ENCODE measurements at regions not wholly inside any gene's neighbourhood (a gene's known extent, or its start where the extent isn't known, plus 50 kb on each side); places are given as distances from the start of the nearest gene placed in this dataset.

DNA sequence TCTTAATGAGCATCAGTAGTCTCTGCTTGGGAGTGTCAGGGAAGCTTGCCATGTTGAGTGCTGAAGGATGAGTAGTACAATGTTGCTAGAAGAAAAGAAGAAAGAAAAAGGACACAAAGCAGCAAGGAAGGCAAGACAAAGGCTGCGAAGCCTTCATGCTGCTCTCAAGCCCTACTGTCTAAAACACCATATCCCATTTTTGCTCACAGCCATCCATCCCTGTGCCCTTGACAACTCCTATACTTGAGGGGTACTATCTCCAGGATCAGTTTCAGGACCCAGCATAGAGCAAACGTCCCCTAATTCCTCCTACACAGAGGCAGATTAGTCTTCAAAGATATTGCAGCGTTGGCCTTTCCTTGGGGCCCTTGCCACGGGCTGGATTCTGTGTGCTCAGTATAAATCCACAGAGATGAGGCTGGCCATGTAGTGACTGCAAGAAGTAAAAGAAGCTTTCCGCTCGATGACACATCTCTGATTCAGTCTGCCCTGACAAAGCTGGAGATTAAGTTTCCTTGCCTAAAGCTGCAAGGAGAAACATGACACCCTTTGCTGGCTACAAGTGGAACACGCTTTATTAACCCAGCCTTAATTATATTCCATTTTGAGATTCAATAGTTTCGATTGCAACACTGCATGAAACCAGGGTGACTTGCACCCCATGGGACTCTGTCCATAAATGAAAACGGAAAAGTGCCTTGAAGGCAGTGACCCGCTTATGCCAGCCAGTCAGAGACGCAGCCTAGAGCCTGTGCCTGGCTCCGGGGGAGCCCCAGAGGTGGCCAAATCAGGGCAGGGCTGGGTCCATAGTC is 304.6 kb downstream of the ACTL7B start:
- Mint-ChIP-seq H3K9me3 (ENCODE audit: unreplicated experiment) (no peaks in the 10 kb centered on the region), H3K27me3 (ENCODE audit: low read depth, unreplicated experiment) (no peaks in the 10 kb centered on the region), H3K36me3 (ENCODE audit: low read depth, unreplicated experiment) (no peaks in the 10 kb centered on the region), H3K27ac (ENCODE audit: unreplicated experiment) (no peak overlapping the region), H3K4me1 (ENCODE audit: low read depth, unreplicated experiment) (peaks cover 14% of the 10 kb centered on the region), H3K4me3 (ENCODE audit: unreplicated experiment) (no peak overlapping the region)
- Histone ChIP-seq H3K79me2 (ENCODE audit: insufficient read depth, low read length) (no peaks in the 10 kb centered on the region), H4K20me1 (ENCODE audit: insufficient read depth, low read length) (no peaks in the 10 kb centered on the region), H3K4me1 (ENCODE audit: insufficient read depth, low read length) (peaks cover 16% of the 10 kb centered on the region), H2AFZ (ENCODE audit: low read depth, low read length) (peak overlapping the region; percentile 36), H3K27me3 (ENCODE audit: insufficient read depth, low read length) (no peaks in the 10 kb centered on the region), H3K9me3 (ENCODE audit: insufficient read depth, low read depth, low read length) (no peaks in the 10 kb centered on the region), H3K9ac (ENCODE audit: low read length) (no peak overlapping the region), H3K36me3 (ENCODE audit: insufficient read depth, low read length) (no peaks in the 10 kb centered on the region), H3K4me2 (ENCODE audit: low read length) (peak overlapping the region; percentile 72), H3K4me3 (ENCODE audit: insufficient read depth, low read depth, low read length) (no peak overlapping the region), H3K27ac (ENCODE audit: low read depth, low read length) (peak overlapping the region; percentile 23)
- DNase-seq (ENCODE audit: low read depth) (peak; percentile 94), FAIRE-seq (peak; percentile 97)
- no peak for TF ChIP-seq EZH2 (IDR thresholded peaks at IDR 0.05; ENCODE audit: insufficient read depth, low read length)
- TF ChIP-seq, protein P1, sequence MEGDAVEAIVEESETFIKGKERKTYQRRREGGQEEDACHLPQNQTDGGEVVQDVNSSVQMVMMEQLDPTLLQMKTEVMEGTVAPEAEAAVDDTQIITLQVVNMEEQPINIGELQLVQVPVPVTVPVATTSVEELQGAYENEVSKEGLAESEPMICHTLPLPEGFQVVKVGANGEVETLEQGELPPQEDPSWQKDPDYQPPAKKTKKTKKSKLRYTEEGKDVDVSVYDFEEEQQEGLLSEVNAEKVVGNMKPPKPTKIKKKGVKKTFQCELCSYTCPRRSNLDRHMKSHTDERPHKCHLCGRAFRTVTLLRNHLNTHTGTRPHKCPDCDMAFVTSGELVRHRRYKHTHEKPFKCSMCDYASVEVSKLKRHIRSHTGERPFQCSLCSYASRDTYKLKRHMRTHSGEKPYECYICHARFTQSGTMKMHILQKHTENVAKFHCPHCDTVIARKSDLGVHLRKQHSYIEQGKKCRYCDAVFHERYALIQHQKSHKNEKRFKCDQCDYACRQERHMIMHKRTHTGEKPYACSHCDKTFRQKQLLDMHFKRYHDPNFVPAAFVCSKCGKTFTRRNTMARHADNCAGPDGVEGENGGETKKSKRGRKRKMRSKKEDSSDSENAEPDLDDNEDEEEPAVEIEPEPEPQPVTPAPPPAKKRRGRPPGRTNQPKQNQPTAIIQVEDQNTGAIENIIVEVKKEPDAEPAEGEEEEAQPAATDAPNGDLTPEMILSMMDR (IDR thresholded peaks at IDR 0.05; ENCODE audit: insufficient read depth, low read depth, low read length), result no peak

DNA sequence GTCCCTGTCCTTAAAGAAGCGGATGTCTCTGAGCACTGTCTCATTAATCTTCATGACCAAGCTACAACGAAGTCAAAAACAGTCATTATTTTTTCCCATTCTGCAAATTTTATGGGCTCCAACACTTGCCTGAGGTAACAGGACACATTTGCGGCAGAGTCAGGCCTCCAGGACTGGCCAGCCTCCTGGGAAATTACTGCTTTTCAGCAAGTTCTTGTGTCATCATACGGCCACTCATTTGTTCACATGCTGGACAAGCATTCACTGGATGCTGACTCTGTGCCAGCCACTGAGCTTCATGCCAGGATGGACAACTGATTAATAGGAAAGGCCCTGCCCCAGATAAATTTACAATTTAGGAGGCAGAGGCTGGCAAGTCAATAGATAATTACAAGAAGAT is 305.7 kb downstream of the ACTL7B start:
- no peak overlapping the region for H3K27ac ChIP-seq (ENCODE audit: low read depth, low read length)
- H3K36me3 Mint-ChIP-seq (ENCODE audit: low read depth, unreplicated experiment), result no peaks in the 10 kb centered on the region
- H3K9me3 ChIP-seq (ENCODE audit: insufficient read depth, low read depth, low read length), result no peaks in the 10 kb centered on the region
- H3K36me3 ChIP-seq (ENCODE audit: insufficient read depth, low read length), result no peaks in the 10 kb centered on the region
- no peak for FAIRE-seq
- no peak overlapping the region for H2AFZ ChIP-seq (ENCODE audit: low read depth, low read length)
- H3K4me2 ChIP-seq (ENCODE audit: low read length), result no peak overlapping the region
- H4K20me1 ChIP-seq (ENCODE audit: insufficient read depth, low read length), result no peaks in the 10 kb centered on the region
- peaks cover 1% of the 10 kb centered on the region for H3K27me3 Mint-ChIP-seq (ENCODE audit: low read depth, unreplicated experiment)
- H3K9ac ChIP-seq (ENCODE audit: low read length), result no peak overlapping the region
- H3K27ac Mint-ChIP-seq (ENCODE audit: unreplicated experiment), result no peak overlapping the region
- H3K4me3 ChIP-seq (ENCODE audit: insufficient read depth, low read depth, low read length), result no peak overlapping the region
- peak; percentile 41 for DNase-seq (ENCODE audit: low read depth)
- H3K79me2 ChIP-seq (ENCODE audit: insufficient read depth, low read length), result no peaks in the 10 kb centered on the region
- H3K27me3 ChIP-seq (ENCODE audit: insufficient read depth, low read length), result no peaks in the 10 kb centered on the region
- TF ChIP-seq EZH2 (IDR thresholded peaks at IDR 0.05; ENCODE audit: insufficient read depth, low read length), result no peak
- TF ChIP-seq, protein P1 (IDR thresholded peaks at IDR 0.05; ENCODE audit: insufficient read depth, low read depth, low read length), result no peak
- H3K4me1 ChIP-seq (ENCODE audit: insufficient read depth, low read length), result peaks cover 16% of the 10 kb centered on the region
- no peak overlapping the region for H3K4me3 Mint-ChIP-seq (ENCODE audit: unreplicated experiment)
- peaks cover 17% of the 10 kb centered on the region for H3K4me1 Mint-ChIP-seq (ENCODE audit: low read depth, unreplicated experiment)
- H3K9me3 Mint-ChIP-seq (ENCODE audit: unreplicated experiment), result no peaks in the 10 kb centered on the region

DNA sequence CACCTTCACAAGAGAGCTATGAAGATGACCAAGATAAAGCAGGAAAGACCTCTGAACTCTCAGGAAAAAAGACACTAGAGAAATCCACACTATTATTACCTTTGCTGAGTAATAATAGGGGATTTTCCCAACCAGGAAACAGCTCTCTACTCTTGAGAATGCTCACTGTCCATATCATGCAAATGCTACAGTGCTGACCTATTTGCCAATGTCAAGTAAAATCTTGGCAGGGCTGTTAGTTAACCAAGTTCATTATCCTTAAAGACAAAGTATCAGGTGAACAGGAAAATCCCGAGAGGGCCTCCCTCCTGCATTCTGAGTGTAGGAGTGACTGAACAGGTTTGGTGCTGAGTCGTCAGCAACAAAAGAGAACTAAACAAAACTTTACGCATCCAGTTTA is 306.6 kb downstream of the ACTL7B start:
- H3K4me1 Mint-ChIP-seq (ENCODE audit: low read depth, unreplicated experiment), result peaks cover 20% of the 10 kb centered on the region
- peaks cover 1% of the 10 kb centered on the region for H3K27me3 Mint-ChIP-seq (ENCODE audit: low read depth, unreplicated experiment)
- no peaks in the 10 kb centered on the region for H3K9me3 Mint-ChIP-seq (ENCODE audit: unreplicated experiment)
- no peaks in the 10 kb centered on the region for H3K79me2 ChIP-seq (ENCODE audit: insufficient read depth, low read length)
- H3K36me3 Mint-ChIP-seq (ENCODE audit: low read depth, unreplicated experiment), result no peaks in the 10 kb centered on the region
- no peak for TF ChIP-seq EZH2 (IDR thresholded peaks at IDR 0.05; ENCODE audit: insufficient read depth, low read length)
- TF ChIP-seq, protein P1 (IDR thresholded peaks at IDR 0.05; ENCODE audit: insufficient read depth, low read depth, low read length), result no peak
- FAIRE-seq (peak; percentile 50), DNase-seq (ENCODE audit: low read depth) (no peak)
- no peaks in the 10 kb centered on the region for H4K20me1 ChIP-seq (ENCODE audit: insufficient read depth, low read length)
- no peak overlapping the region for H3K4me3 ChIP-seq (ENCODE audit: insufficient read depth, low read depth, low read length)
- no peak overlapping the region for H3K4me2 ChIP-seq (ENCODE audit: low read length)
- no peak overlapping the region for H3K9ac ChIP-seq (ENCODE audit: low read length)
- H3K9me3 ChIP-seq (ENCODE audit: insufficient read depth, low read depth, low read length), result no peaks in the 10 kb centered on the region
- peaks cover 16% of the 10 kb centered on the region for H3K4me1 ChIP-seq (ENCODE audit: insufficient read depth, low read length)
- H3K27ac ChIP-seq (ENCODE audit: low read depth, low read length), result no peak overlapping the region
- H3K27me3 ChIP-seq (ENCODE audit: insufficient read depth, low read length), result no peaks in the 10 kb centered on the region
- H3K27ac Mint-ChIP-seq (ENCODE audit: unreplicated experiment), result no peak overlapping the region
- H3K36me3 ChIP-seq (ENCODE audit: insufficient read depth, low read length), result no peaks in the 10 kb centered on the region
- no peak overlapping the region for H2AFZ ChIP-seq (ENCODE audit: low read depth, low read length)
- no peak overlapping the region for H3K4me3 Mint-ChIP-seq (ENCODE audit: unreplicated experiment)

Measured in astrocyte (in vitro differentiated cells and primary cell).